ENCODE measurements at regions not wholly inside any gene's neighbourhood (a gene's known extent, or its start where the extent isn't known, plus 50 kb on each side); places are given as distances from the start of the nearest gene placed in this dataset.

DNA sequence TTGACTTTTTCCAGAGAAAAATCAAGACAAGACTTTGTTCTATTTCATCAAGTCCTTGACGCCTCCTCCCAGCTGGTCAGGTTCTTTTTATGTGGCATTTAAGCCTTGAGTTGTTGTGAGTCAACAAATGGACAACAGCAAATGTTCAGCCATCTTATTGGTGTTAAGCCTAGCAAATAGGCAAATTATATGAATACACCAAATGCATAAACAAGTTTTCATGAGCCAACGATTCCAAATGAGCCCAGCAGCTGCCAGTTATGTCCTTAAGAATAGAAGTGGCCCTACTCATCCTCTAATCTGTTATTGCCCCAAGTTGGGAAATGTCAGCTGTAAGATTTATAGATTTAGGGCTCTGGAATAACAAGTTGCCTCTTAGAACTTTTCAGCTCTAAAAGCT lies 312.0 kb downstream of the SOX4 start:
- H3K4me1 ChIP-seq (replicated peaks in 1 of 2) = peaks cover 0 to 5% of the 10 kb centered on the region in 2 donors
- intact Hi-C loops (cut with DNase I) = no loop called here
- DNase-seq = no peak
- H3K27me3 ChIP-seq = no peaks in the 10 kb centered on the region
- no peak overlapping the region for H3K27ac ChIP-seq
- TF ChIP-seq POLR2A (IDR thresholded peaks at IDR 0.05) (no peak), CTCF (IDR thresholded peaks at IDR 0.05) (no peak)
- WGBS, 4 donors = 74 to 79% (median 77%) methylated on average over 2 of the region's 2 CpGs
- no peaks in the 10 kb centered on the region for H3K36me3 ChIP-seq (replicated peaks in 1 of 2)
- no peaks in the 10 kb centered on the region for H3K9me3 ChIP-seq (replicated peaks in 1 of 3)
- no peak overlapping the region for H3K4me3 ChIP-seq

DNA sequence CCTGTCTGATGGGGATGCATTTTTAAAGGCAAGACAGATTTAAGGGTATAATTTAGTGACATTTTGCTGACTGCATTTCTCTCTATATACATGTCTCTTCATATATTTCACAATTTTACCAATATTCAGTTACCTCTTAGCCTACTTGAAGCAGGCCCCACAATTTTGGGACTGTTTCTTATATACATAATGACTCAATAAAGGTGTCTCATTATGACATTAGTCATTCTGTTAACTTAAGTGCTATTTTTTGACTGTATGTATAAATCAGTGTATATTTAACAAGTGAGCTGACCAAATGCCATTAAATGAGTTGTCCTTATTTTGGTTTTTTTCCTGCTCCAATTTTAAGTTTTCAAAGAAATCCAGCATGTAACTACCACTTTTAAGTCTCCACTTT lies 313.3 kb downstream of the SOX4 start:
- H3K36me3 ChIP-seq (replicated peaks in 1 of 2) = no peaks in the 10 kb centered on the region
- no peaks in the 10 kb centered on the region for H3K27me3 ChIP-seq
- H3K4me3 ChIP-seq = no peak overlapping the region
- no peak for DNase-seq
- H3K9me3 ChIP-seq (replicated peaks in 1 of 3) = no peaks in the 10 kb centered on the region
- no peak overlapping the region for H3K27ac ChIP-seq
- peaks cover 0 to 5% of the 10 kb centered on the region in 2 donors for H3K4me1 ChIP-seq (replicated peaks in 1 of 2)
- TF ChIP-seq POLR2A (IDR thresholded peaks at IDR 0.05) (no peak), CTCF (IDR thresholded peaks at IDR 0.05) (no peak)
- intact Hi-C loops (cut with DNase I) = no loop called here

DNA sequence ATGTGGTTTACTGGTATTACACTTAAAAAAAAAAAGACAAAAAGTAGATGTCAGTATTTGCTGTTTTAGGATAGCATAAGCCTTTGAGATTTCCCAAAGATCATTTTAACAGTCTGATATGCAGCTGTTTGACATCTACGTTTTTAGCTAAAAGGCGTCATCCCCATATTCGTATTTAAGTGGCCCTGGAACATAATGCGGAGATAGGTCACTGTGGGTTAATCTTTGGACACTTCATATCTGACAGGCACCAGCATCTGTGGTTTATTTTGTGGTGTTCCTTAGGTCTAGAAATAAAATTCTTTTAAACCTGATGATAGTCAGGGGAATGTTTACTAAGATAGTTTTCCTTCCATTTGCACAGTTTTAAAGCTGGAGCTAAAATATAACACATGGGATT lies 313.7 kb downstream of the SOX4 start:
- Histone ChIP-seq H3K9me3 (replicated peaks in 1 of 3) (no peaks in the 10 kb centered on the region), H3K27ac (no peak overlapping the region), H3K4me1 (replicated peaks in 1 of 2) (peaks cover 0 to 5% of the 10 kb centered on the region in 2 donors), H3K4me3 (no peak overlapping the region), H3K27me3 (no peaks in the 10 kb centered on the region), H3K36me3 (replicated peaks in 1 of 2) (no peaks in the 10 kb centered on the region)
- no peak for DNase-seq
- intact Hi-C loops (cut with DNase I) = no loop called here
- no peak for TF ChIP-seq CTCF (IDR thresholded peaks at IDR 0.05)
- TF ChIP-seq POLR2A (IDR thresholded peaks at IDR 0.05) = no peak
- 92 to 94% (median 93%) methylated on average over 4 of the region's 4 CpGs for WGBS, 4 donors

GRCh38 chr6:21908161-21908848 lies 314.8 kb downstream of the SOX4 start:
- Histone ChIP-seq H3K4me1 (replicated peaks in 1 of 2) (peaks cover 0 to 5% of the 10 kb centered on the region in 2 donors), H3K27me3 (no peaks in the 10 kb centered on the region), H3K9me3 (replicated peaks in 1 of 3) (no peaks in the 10 kb centered on the region), H3K27ac (no peak overlapping the region), H3K36me3 (replicated peaks in 1 of 2) (no peaks in the 10 kb centered on the region), H3K4me3 (no peak overlapping the region)
- intact Hi-C loops (cut with DNase I) = no loop called here
- peak in 5 of 7 donors; percentile 25 to 69 (median 33) for DNase-seq
- TF ChIP-seq POLR2A (IDR thresholded peaks at IDR 0.05) = no peak
- no peak for TF ChIP-seq CTCF (IDR thresholded peaks at IDR 0.05)
- WGBS, 4 donors = 52 to 63% (median 56%) methylated on average over 5 of the region's 5 CpGs

Data from adrenal gland (tissue), 9 donors.